Retinal pigment epithelial cell (primary cell): ENCODE measurements at regions not wholly inside any gene's neighbourhood (a gene's known extent, or its start where the extent isn't known, plus 50 kb on each side); places are given as distances from the start of the nearest gene placed in this dataset.

ENCODE experiments used
- DNase-seq: peaks from one replicate; pipeline ENCODE4 v3.0.0-alpha.2; 2010; ENCODE audit warnings: low read depth
- H3K4me3 ChIP-seq: 2 replicates; pipeline ENCODE4 v1.5.1; 2011; ENCODE audit warnings: mild to moderate bottlenecking, low read length, control low read depth, moderate library complexity
- CTCF ChIP-seq: conservative IDR thresholded peaks from 2 replicates; pipeline ENCODE4 v1.5.1; 2011; ENCODE audit warnings: low read depth, low read length, control low read depth, inconsistent platforms

GRCh38 chr4:187940299-187940698 lies 55.3 kb upstream of the ZFP42 start:
- no peak for TF ChIP-seq CTCF
- no peak for DNase-seq

GRCh38 chr4:187942968-187943367 lies 52.6 kb upstream of the ZFP42 start:
- no peak overlapping the region for H3K4me3 ChIP-seq
- no peak for TF ChIP-seq CTCF

More at GRCh38 chr4:187940299-187940698, 55.3 kb upstream of the ZFP42 start:
- no peak overlapping the region for H3K4me3 ChIP-seq

GRCh38 chr4:187944179-187944578 lies 51.4 kb upstream of the ZFP42 start:
- no peak for DNase-seq
- no peak overlapping the region for H3K4me3 ChIP-seq
- no peak for TF ChIP-seq CTCF

More at GRCh38 chr4:187942968-187943367, 52.6 kb upstream of the ZFP42 start:
- no peak for DNase-seq
